HAP-1 (cell line): ENCODE measurements at regions not wholly inside any gene's neighbourhood (a gene's known extent, or its start where the extent isn't known, plus 50 kb on each side); places are given as distances from the start of the nearest gene placed in this dataset.

Experiments
- DNase-seq, 2 experiments: peaks; one replicate each; pipeline ENCODE4 v3.0.0-alpha.2; 2016 to 2020; ENCODE audit warnings: low spot score in 2 of 2
- H3K27me3 ChIP-seq: fragments of 250-450 bp; sonication (Bioruptor Pico); 2 replicates; pipeline ENCODE4 v1.5.1; 2020; ENCODE audit warnings: low read depth, mild to moderate bottlenecking, moderate library complexity
- H3K36me3 ChIP-seq: fragments of 250-450 bp; sonication (Bioruptor Pico); replicated peaks from 2 replicates; pipeline ENCODE4 v1.5.1; 2020; ENCODE audit warnings: mild to moderate bottlenecking
- H3K4me1 ChIP-seq: fragments of 250-450 bp; sonication (Bioruptor Pico); 2 replicates; pipeline ENCODE4 v1.5.1; 2020; ENCODE audit warnings: mild to moderate bottlenecking
- H3K4me3 ChIP-seq: fragments of 250-450 bp; sonication (Bioruptor Pico); 2 replicates; pipeline ENCODE4 v1.5.1; 2020; ENCODE audit warnings: mild to moderate bottlenecking, moderate library complexity
- H3K9me3 ChIP-seq: fragments of 250-450 bp; sonication (Bioruptor Pico); 2 replicates; pipeline ENCODE4 v1.5.1; 2020; ENCODE audit warnings: mild to moderate bottlenecking, moderate library complexity
- in situ Hi-C: fragments of 300-500 bp; cut with MboI; formaldehyde crosslinking; loops from 3 replicates; pipeline ENCODE4 v1.14.3; 2020; ENCODE audit warnings: low sequenced_read_pairs, inconsistent platforms, mixed read lengths

DNA sequence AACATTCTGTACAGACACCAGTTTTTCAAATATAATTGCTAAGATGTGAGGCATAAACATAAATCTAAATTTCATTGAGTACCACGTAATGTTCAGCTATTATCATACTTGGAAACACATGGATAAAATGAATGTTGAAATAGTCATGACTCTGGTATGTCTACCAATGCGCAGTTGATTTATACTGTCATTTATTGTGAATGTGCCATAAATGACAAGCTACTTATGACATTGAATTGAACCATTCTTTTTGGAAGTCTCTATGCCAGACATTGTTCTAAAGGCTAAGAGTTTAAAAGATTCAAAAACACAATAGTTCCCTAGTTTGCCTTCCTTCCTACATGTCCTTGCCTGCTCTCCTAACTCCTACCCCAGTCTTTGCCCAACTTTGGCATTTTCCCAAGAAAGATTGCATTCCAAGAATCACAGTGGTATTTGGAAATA lies 96.6 kb upstream of the DMD start:
- Histone ChIP-seq H3K27me3 (no peaks in the 10 kb centered on the region), H3K9me3 (no peaks in the 10 kb centered on the region), H3K36me3 (no peaks in the 10 kb centered on the region), H3K4me3 (no peak overlapping the region), H3K4me1 (no peaks in the 10 kb centered on the region)
- in situ Hi-C loops: no loop called here
- no peak for DNase-seq

DNA sequence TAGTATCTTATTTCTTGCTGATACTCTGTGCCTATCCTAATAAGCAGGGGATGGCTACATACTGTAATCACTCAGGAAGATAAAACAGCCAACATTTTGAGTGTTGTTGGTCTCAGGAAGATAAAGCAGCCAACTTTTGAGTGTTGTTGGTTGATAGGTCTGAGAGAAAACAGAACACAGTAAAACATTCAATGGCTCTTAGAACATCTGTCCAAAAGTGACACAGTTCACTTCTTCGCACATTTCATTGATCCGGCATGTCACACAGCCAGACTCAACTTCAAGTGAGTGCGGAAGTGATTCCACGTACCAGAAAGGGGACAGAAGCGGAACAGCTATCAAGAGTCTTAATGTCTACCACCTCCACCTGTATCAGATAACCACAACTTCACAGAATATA lies 87.3 kb upstream of the DMD start:
- Histone ChIP-seq H3K9me3 (no peaks in the 10 kb centered on the region), H3K36me3 (no peaks in the 10 kb centered on the region), H3K4me3 (no peak overlapping the region), H3K4me1 (no peaks in the 10 kb centered on the region), H3K27me3 (no peaks in the 10 kb centered on the region)
- no peak for DNase-seq
- in situ Hi-C loops: no loop called here

DNA sequence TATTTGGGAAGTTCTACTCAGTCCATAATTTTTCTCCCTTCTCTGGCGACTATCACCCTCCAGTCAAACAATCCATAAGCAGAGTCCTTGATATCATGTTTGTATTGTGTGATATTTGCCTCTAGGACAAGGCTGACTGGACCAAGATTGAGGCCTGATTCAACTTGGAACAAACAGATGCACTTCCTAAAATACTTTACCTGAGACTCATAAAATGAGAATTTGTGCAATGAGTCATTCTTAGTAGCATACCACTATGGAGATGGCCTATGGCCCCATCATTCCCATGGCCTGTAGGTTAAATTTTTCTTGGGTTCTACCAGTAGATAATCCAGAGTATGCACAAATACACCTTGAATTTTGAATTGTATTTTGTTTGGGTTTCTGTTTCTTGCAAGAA lies 74.2 kb upstream of the DMD start:
- Histone ChIP-seq H3K4me1 (no peaks in the 10 kb centered on the region), H3K4me3 (no peak overlapping the region), H3K36me3 (no peaks in the 10 kb centered on the region), H3K27me3 (no peaks in the 10 kb centered on the region), H3K9me3 (no peaks in the 10 kb centered on the region)
- in situ Hi-C loops: no loop called here
- no peak for DNase-seq

DNA sequence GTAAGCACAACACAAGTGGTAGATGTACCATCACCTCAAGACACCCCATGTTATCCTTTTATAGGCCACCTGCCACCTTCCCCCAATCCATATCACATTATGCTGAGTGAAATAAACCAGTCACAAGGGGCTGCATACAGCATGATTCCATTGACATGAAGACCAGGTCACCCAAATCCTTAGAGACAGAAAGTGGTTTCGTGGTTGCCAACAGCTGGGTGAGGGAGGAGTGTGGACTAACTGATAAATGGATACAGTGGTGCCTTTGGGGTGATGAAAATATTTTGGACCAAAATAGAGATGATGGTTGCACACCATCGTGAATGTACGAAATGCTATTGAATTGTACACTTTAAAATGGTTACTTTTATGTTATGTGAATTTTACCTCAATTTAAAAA lies 65.7 kb upstream of the DMD start:
- Histone ChIP-seq H3K9me3 (no peaks in the 10 kb centered on the region), H3K27me3 (no peaks in the 10 kb centered on the region), H3K4me3 (no peak overlapping the region), H3K4me1 (no peaks in the 10 kb centered on the region; the same call in 1 of the 2 replicates), H3K36me3 (no peaks in the 10 kb centered on the region)
- in situ Hi-C loops: no loop called here
- DNase-seq: no peak

DNA sequence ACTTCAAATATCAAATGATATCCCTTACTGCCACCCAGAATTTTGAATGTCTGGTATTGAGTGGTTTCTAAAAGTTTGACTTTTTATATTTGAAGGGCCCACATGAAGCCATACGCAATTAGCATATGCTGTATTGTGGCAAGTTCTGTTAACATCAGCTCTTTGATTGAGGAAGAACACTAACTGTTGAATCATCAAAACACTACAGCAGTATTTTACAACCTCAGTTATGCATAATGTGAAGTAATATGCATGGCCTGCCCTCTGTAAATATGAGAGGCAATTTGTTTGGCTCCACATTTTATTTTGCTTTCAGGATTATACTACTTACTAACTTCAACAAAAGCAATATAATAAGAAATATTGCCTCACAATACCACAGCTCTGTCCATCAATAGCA lies 62.2 kb upstream of the DMD start:
- Histone ChIP-seq H3K36me3 (no peaks in the 10 kb centered on the region), H3K9me3 (no peaks in the 10 kb centered on the region), H3K4me1 (no peaks in the 10 kb centered on the region; the same call in 1 of the 2 replicates), H3K27me3 (no peaks in the 10 kb centered on the region), H3K4me3 (no peak overlapping the region)
- in situ Hi-C loops: no loop called here
- DNase-seq: no peak

- Histone ChIP-seq H3K4me3 (no peak overlapping the region), H3K27me3 (no peaks in the 10 kb centered on the region), H3K9me3 (no peaks in the 10 kb centered on the region), H3K4me1 (no peaks in the 10 kb centered on the region; the same call in 1 of the 2 replicates), H3K36me3 (no peaks in the 10 kb centered on the region)
- in situ Hi-C loops: no loop called here
- DNase-seq: no peak
Measured at GRCh38 chrX:33272986-33273385, 61.6 kb upstream of the DMD start.
